Mammary epithelial cell (primary cell): ENCODE measurements at regions not wholly inside any gene's neighbourhood (a gene's known extent, or its start where the extent isn't known, plus 50 kb on each side); places are given as distances from the start of the nearest gene placed in this dataset.

Experiments
- EZH2 ChIP-seq: IDR thresholded peaks from 2 replicates; pipeline ENCODE4 v1.6.1; 2012; ENCODE audit warnings: low read length, inconsistent platforms, borderline replicate concordance
- TF ChIP-seq, protein P1 (sequence below), 2 donors: IDR thresholded peaks in 1 of 2; conservative IDR thresholded peaks in 1 of 2; 2 replicates each; pipeline ENCODE4 v1.5.1; 2011 to 2012; ENCODE audit warnings: inconsistent platforms in 2 of 2, low read length in 2 of 2, mild to moderate bottlenecking in 2 of 2, control low read depth in 1 of 2, low read depth in 1 of 2; ENCODE audit not compliant: insufficient read depth in 1 of 2; ENCODE audit errors: extremely low read depth in 1 of 2

- TF ChIP-seq, protein P1, sequence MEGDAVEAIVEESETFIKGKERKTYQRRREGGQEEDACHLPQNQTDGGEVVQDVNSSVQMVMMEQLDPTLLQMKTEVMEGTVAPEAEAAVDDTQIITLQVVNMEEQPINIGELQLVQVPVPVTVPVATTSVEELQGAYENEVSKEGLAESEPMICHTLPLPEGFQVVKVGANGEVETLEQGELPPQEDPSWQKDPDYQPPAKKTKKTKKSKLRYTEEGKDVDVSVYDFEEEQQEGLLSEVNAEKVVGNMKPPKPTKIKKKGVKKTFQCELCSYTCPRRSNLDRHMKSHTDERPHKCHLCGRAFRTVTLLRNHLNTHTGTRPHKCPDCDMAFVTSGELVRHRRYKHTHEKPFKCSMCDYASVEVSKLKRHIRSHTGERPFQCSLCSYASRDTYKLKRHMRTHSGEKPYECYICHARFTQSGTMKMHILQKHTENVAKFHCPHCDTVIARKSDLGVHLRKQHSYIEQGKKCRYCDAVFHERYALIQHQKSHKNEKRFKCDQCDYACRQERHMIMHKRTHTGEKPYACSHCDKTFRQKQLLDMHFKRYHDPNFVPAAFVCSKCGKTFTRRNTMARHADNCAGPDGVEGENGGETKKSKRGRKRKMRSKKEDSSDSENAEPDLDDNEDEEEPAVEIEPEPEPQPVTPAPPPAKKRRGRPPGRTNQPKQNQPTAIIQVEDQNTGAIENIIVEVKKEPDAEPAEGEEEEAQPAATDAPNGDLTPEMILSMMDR (conservative IDR thresholded peaks at IDR 0.05 in 1 of 2, IDR thresholded peaks at IDR 0.05 in 1 of 2; ENCODE audit: extremely low read depth in 1 of 2, insufficient read depth in 1 of 2, low read depth in 1 of 2, low read length in 2 of 2) = no peak
- no peak for TF ChIP-seq EZH2
Observed at GRCh38 chr7:115349635-115350034, 427.7 kb downstream of the MDFIC start.
